H9 (cell line): ENCODE measurements at regions not wholly inside any gene's neighbourhood (a gene's known extent, or its start where the extent isn't known, plus 50 kb on each side); places are given as distances from the start of the nearest gene placed in this dataset.
"Not testable (repeated sequence)": the region's sequence is repeated elsewhere in the genome, so short reads cannot be mapped to it uniquely, and the experiment has no call there.

ENCODE experiments used
- DNase-seq: peaks from one replicate; pipeline ENCODE4 v3.0.0-alpha.2; 2017
- H2AFZ ChIP-seq: one replicate; pipeline ENCODE4 v1.6.1; 2013; ENCODE audit warnings: mild to moderate bottlenecking, low read length, control low read depth, moderate library complexity
- H2AK5ac ChIP-seq: 2 replicates; pipeline ENCODE4 v1.6.1; 2013; ENCODE audit warnings: low read length, control low read depth, mixed read lengths; ENCODE audit not compliant: insufficient read length
- H2BK120ac ChIP-seq: one replicate; pipeline ENCODE4 v1.6.1; 2013; ENCODE audit warnings: low read depth, mild to moderate bottlenecking, low read length, control low read depth, inconsistent platforms; ENCODE audit not compliant: poor library complexity, severe bottlenecking
- H2BK12ac ChIP-seq: 2 replicates; pipeline ENCODE4 v1.6.1; 2013; ENCODE audit warnings: low read length, control low read depth, mixed read lengths, low read depth; ENCODE audit not compliant: insufficient read length
- H2BK15ac ChIP-seq: 2 replicates; pipeline ENCODE4 v1.6.1; 2013; ENCODE audit warnings: low read depth, low read length, control low read depth
- H2BK20ac ChIP-seq: one replicate; pipeline ENCODE4 v1.6.1; 2013; ENCODE audit warnings: low read depth, mild to moderate bottlenecking, low read length, control low read depth, inconsistent platforms; ENCODE audit not compliant: poor library complexity, severe bottlenecking
- H2BK5ac ChIP-seq: 2 replicates; pipeline ENCODE4 v1.6.1; 2013; ENCODE audit warnings: low read length, control low read depth, mixed read lengths; ENCODE audit not compliant: insufficient read length
- H3K14ac ChIP-seq: 2 replicates; pipeline ENCODE4 v1.6.1; 2013; ENCODE audit warnings: low read length, control low read depth; ENCODE audit not compliant: insufficient read depth
- H3K18ac ChIP-seq: 2 replicates; pipeline ENCODE4 v1.6.1; 2013; ENCODE audit warnings: low read depth, mild to moderate bottlenecking, mixed read lengths, low read length, control low read depth; ENCODE audit not compliant: insufficient read length
- H3K23ac ChIP-seq: 2 replicates; pipeline ENCODE4 v1.6.1; 2013; ENCODE audit warnings: low read length, control low read depth, mixed read lengths, low read depth; ENCODE audit not compliant: insufficient read length
- H3K23me2 ChIP-seq: 2 replicates; pipeline ENCODE4 v1.6.1; 2013; ENCODE audit warnings: low read depth, mild to moderate bottlenecking, mixed read lengths, low read length, control low read depth; ENCODE audit not compliant: insufficient read length, poor library complexity, severe bottlenecking
- H3K27ac ChIP-seq: 2 replicates; pipeline ENCODE4 v1.5.1; 2013; ENCODE audit warnings: low read length, control low read depth, mixed read lengths, low read depth; ENCODE audit not compliant: insufficient read length
- H3K27me3 ChIP-seq: 2 replicates; pipeline ENCODE4 v1.6.1; 2013; ENCODE audit warnings: low read length, control low read depth, inconsistent platforms; ENCODE audit not compliant: insufficient read depth
- H3K4ac ChIP-seq: 2 replicates; pipeline ENCODE4 v1.6.1; 2013; ENCODE audit warnings: low read depth, mild to moderate bottlenecking, control low read depth, inconsistent platforms, low read length, moderate library complexity
- H3K4me1 ChIP-seq: 2 replicates; pipeline ENCODE4 v1.6.1; 2013; ENCODE audit warnings: low read length, control low read depth, inconsistent platforms; ENCODE audit not compliant: insufficient read depth
- H3K4me2 ChIP-seq: 2 replicates; pipeline ENCODE4 v1.6.1; 2013; ENCODE audit warnings: low read length, control low read depth, mixed read lengths; ENCODE audit not compliant: insufficient read length, insufficient read depth
- H3K56ac ChIP-seq: 2 replicates; pipeline ENCODE4 v1.6.1; 2013; ENCODE audit warnings: low read depth, mild to moderate bottlenecking, mixed read lengths, low read length, control low read depth; ENCODE audit not compliant: insufficient read length
- H3K79me1 ChIP-seq: 2 replicates; pipeline ENCODE4 v1.6.1; 2013; ENCODE audit warnings: low read depth, mild to moderate bottlenecking, moderate library complexity, low read length, control low read depth, inconsistent platforms; ENCODE audit not compliant: insufficient read depth, poor library complexity, severe bottlenecking
- H3K79me2 ChIP-seq: 2 replicates; pipeline ENCODE4 v1.6.1; 2013; ENCODE audit warnings: low read length, control low read depth, inconsistent platforms; ENCODE audit not compliant: insufficient read depth
- H3K9ac ChIP-seq: 2 replicates; pipeline ENCODE4 v1.6.1; 2013; ENCODE audit warnings: low read length, control low read depth, mixed read lengths; ENCODE audit not compliant: insufficient read length; ENCODE audit errors: extremely low read depth
- H3K9me3 ChIP-seq: one replicate; pipeline ENCODE4 v1.6.1; 2013; ENCODE audit warnings: low read depth, low read length, inconsistent platforms; ENCODE audit not compliant: control insufficient read depth
- H3T11ph ChIP-seq: one replicate; pipeline ENCODE4 v1.6.1; 2013; ENCODE audit warnings: mild to moderate bottlenecking, low read length, control low read depth, inconsistent platforms
- H4K20me1 ChIP-seq: one replicate; pipeline ENCODE4 v1.6.1; 2013; ENCODE audit not compliant: control insufficient read depth, insufficient read length, insufficient read depth
- H4K5ac ChIP-seq: 2 replicates; pipeline ENCODE4 v1.6.1; 2013; ENCODE audit warnings: low read depth, mild to moderate bottlenecking, mixed read lengths, low read length, control low read depth; ENCODE audit not compliant: insufficient read length
- H4K8ac ChIP-seq: replicated peaks from 2 replicates; pipeline ENCODE4 v1.6.1; 2013; ENCODE audit warnings: low read length, control low read depth, mixed read lengths, low read depth; ENCODE audit not compliant: insufficient read length
- H4K91ac ChIP-seq: 2 replicates; pipeline ENCODE4 v1.6.1; 2013; ENCODE audit warnings: low read depth, mild to moderate bottlenecking, moderate library complexity, mixed read lengths, low read length, control low read depth; ENCODE audit not compliant: insufficient read length
- H3K27ac Mint-ChIP-seq, 3 experiments: 2 replicates in 2 of 3; 3 replicates in 1 of 3; pipeline ENCODE4 v1.8.0; 2020 to 2021; ENCODE audit warnings: mixed read lengths in 3 of 3, mild to moderate bottlenecking in 1 of 3, moderate library complexity in 1 of 3
- H3K27me3 Mint-ChIP-seq: 2 replicates; pipeline ENCODE4 v1.8.0; 2021; ENCODE audit warnings: low read depth, mild to moderate bottlenecking, moderate library complexity, mixed read lengths
- H3K36me3 Mint-ChIP-seq, 3 experiments: 2 replicates in 2 of 3; 3 replicates in 1 of 3; pipeline ENCODE4 v1.8.0; 2020 to 2021; ENCODE audit warnings: low read depth in 3 of 3, mixed read lengths in 3 of 3; ENCODE audit not compliant: insufficient read depth in 1 of 3
- H3K4me1 Mint-ChIP-seq, 2 experiments: 2 replicates each; pipeline ENCODE4 v1.8.0; 2020; ENCODE audit warnings: mixed read lengths in 2 of 2
- H3K4me3 Mint-ChIP-seq, 2 experiments: 2 replicates in 1 of 2; 3 replicates in 1 of 2; pipeline ENCODE4 v1.8.0; 2020 to 2021; ENCODE audit warnings: mild to moderate bottlenecking in 2 of 2, mixed read lengths in 2 of 2, moderate library complexity in 1 of 2
- H3K9me3 Mint-ChIP-seq, 2 experiments: 2 replicates in 1 of 2; 3 replicates in 1 of 2; pipeline ENCODE4 v1.8.0; 2020; ENCODE audit warnings: mild to moderate bottlenecking in 2 of 2, mixed read lengths in 2 of 2, moderate library complexity in 1 of 2
- CTCF ChIP-seq: fragments of 200-600 bp; sonication (generic); conservative IDR thresholded peaks from 3 replicates; pipeline ENCODE4 v1.8.0; 2021; ENCODE audit warnings: antibody characterized with exemption, mild to moderate bottlenecking
- WGBS: extraction: QIAGEN DNeasy Blood & Tissue Kit; methylation state at CpG from one replicate; pipeline ENCODE4 v1.1.7; 2013; ENCODE audit warnings: missing lambda C conversion rate, low lambda C conversion rate, mixed read lengths; ENCODE audit not compliant: insufficient read length; ENCODE audit errors: extremely low coverage; 5-methylcytosine and 5-hydroxymethylcytosine counted together

GRCh38 chr14:37763266-37763665, 167.8 kb downstream of the TTC6 start:
- Histone ChIP-seq H3T11ph (no peak overlapping the region), H2AK5ac (no peak overlapping the region), H3K23me2 (no peaks in the 10 kb centered on the region), H3K27me3 (no peaks in the 10 kb centered on the region), H4K91ac (no peak overlapping the region), H2BK12ac (no peak overlapping the region), H2BK5ac (no peak overlapping the region), H4K5ac (no peak overlapping the region), H3K4me2 (no peak overlapping the region), H3K27ac (no peak overlapping the region), H2BK20ac (no peak overlapping the region), H4K8ac (no peak overlapping the region), H3K79me2 (no peaks in the 10 kb centered on the region), H3K9ac (no peak overlapping the region), H3K9me3 (no peaks in the 10 kb centered on the region), H3K79me1 (no peaks in the 10 kb centered on the region), H4K20me1 (no peaks in the 10 kb centered on the region), H3K14ac (no peak overlapping the region), H3K18ac (no peak overlapping the region), H2BK120ac (no peak overlapping the region), H3K4me1 (no peaks in the 10 kb centered on the region), H2BK15ac (no peak overlapping the region), H3K23ac (no peak overlapping the region), H3K56ac (no peak overlapping the region), H3K4ac (no peak overlapping the region), H2AFZ (no peak overlapping the region)
- no peak for TF ChIP-seq CTCF
- no peaks in the 10 kb centered on the region for H3K36me3 Mint-ChIP-seq
- H3K27me3 Mint-ChIP-seq = peaks cover 14% of the 10 kb centered on the region
- no CpG with 5 or more reads among the region's 3 CpGs for WGBS
- peaks cover 5 to 8% of the 10 kb centered on the region in 2 experiments; a peak in 4 of 5 replicates for H3K9me3 Mint-ChIP-seq
- H3K4me1 Mint-ChIP-seq = no peaks in the 10 kb centered on the region
- no peak overlapping the region for H3K27ac Mint-ChIP-seq
- no peak for DNase-seq
- no peak overlapping the region for H3K4me3 Mint-ChIP-seq

- H3K23me2 ChIP-seq, H3K56ac ChIP-seq, H4K8ac ChIP-seq, H3T11ph ChIP-seq, H4K20me1 ChIP-seq, H3K27ac ChIP-seq, H4K91ac ChIP-seq, H3K9me3 ChIP-seq, H3K27me3 ChIP-seq, H2BK120ac ChIP-seq, H2AFZ ChIP-seq, H3K79me1 ChIP-seq, H4K5ac ChIP-seq, H2BK5ac ChIP-seq, H3K4me1 ChIP-seq, H3K23ac ChIP-seq, H3K4me2 ChIP-seq, H2BK20ac ChIP-seq, H3K4me1 Mint-ChIP-seq, H2BK12ac ChIP-seq, H3K14ac ChIP-seq, H2AK5ac ChIP-seq, H2BK15ac ChIP-seq, H3K79me2 ChIP-seq, H3K36me3 Mint-ChIP-seq, H3K9ac ChIP-seq, H3K27me3 Mint-ChIP-seq, H3K18ac ChIP-seq, H3K4ac ChIP-seq: not testable (repeated sequence)
- H3K27ac Mint-ChIP-seq = peak overlapping the region in 1 of 3 experiments; percentile 83; a peak in 2 of 7 replicates
- DNase-seq = peak; percentile 33
- H3K4me3 Mint-ChIP-seq = peak overlapping the region in 1 of 2 experiments; percentile 65; a peak in 2 of 5 replicates
- peaks cover 5 to 14% of the 10 kb centered on the region in 2 experiments; a peak in 3 of 5 replicates for H3K9me3 Mint-ChIP-seq
- no CpG with 5 or more reads among the region's 23 CpGs for WGBS
Measured at GRCh38 chr14:37772283-37772682, 176.9 kb downstream of the TTC6 start.
